ENCODE measurements at regions not wholly inside any gene's neighbourhood (a gene's known extent, or its start where the extent isn't known, plus 50 kb on each side); places are given as distances from the start of the nearest gene placed in this dataset.

DNA sequence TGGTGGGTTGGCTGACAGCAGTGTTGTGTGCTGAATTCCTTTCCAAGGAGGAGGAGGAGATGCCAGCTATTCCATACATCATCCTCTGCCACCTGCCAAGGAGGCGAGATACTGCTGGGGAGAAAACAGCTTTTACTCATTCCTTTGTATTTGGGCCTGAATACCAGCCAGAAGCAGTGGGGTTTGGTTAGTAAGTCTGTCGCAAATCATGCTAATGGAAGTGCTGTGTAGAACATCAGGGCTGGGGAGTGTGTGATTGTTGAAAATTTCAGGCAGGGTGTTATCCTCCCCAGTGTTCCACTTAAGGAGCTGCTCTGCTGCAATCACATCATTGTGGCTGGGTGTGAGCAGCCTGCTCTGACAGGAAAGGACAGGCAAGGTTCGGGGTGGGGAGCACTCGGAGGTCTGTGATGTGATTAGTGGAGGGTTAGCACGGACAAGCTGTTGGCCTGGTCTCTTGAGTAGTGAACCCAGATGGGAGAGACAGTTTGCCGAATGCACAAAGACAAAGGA lies 128.2 kb upstream of the DLX2 start:
- Histone ChIP-seq H3K9me3 (ENCODE audit: insufficient read depth, low read length) (no peaks in the 10 kb centered on the region), H3K9ac (ENCODE audit: insufficient read length, low read depth) (no peak overlapping the region), H3K4me1 (ENCODE audit: insufficient read depth, insufficient read length) (peaks cover 13% of the 10 kb centered on the region), H3K4me3 (ENCODE audit: insufficient read length, low read depth) (no peak overlapping the region), H3K36me3 (ENCODE audit: insufficient read depth, insufficient read length, low read length) (no peaks in the 10 kb centered on the region), H3K27me3 (ENCODE audit: insufficient read depth, insufficient read length) (peaks cover 28% of the 10 kb centered on the region)
- no peak for DNase-seq (ENCODE audit: low read depth, low spot score)
- TF ChIP-seq SUZ12 (IDR thresholded peaks at IDR 0.05; ENCODE audit: extremely low read depth, insufficient read depth, insufficient read length) (no peak), ZNF274 (IDR thresholded peaks at IDR 0.05; ENCODE audit: low read depth, low read length) (no peak), YY1 (IDR thresholded peaks at IDR 0.05; ENCODE audit: insufficient read depth, insufficient read length) (no peak)

DNA sequence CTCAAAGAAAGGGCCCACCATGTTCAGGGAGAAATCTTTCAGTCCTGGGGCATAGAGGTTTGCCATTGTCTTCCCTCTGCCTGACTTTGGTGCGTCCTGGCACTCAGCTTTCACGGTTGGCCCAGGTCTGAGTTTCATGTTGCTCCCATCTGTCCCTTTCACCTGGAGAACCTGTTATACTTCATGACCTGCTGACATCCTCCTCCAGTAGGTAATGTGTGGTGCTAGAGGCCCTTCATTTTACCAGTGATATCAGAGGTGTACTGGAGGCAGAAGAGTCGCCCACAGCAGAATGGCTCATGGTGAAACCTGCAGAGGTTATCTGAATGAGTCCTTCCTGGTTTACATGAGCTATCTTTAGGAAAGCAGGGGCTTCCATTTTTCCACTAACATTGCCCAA lies 128.8 kb upstream of the DLX2 start:
- TF ChIP-seq SUZ12 (IDR thresholded peaks at IDR 0.05; ENCODE audit: extremely low read depth, insufficient read depth, insufficient read length) (no peak), ZNF274 (IDR thresholded peaks at IDR 0.05; ENCODE audit: low read depth, low read length) (no peak), YY1 (IDR thresholded peaks at IDR 0.05; ENCODE audit: insufficient read depth, insufficient read length) (no peak)
- H3K4me3 ChIP-seq (ENCODE audit: insufficient read length, low read depth): no peak overlapping the region
- H3K27me3 ChIP-seq (ENCODE audit: insufficient read depth, insufficient read length): peaks cover 34% of the 10 kb centered on the region
- H3K9ac ChIP-seq (ENCODE audit: insufficient read length, low read depth): no peak overlapping the region
- H3K4me1 ChIP-seq (ENCODE audit: insufficient read depth, insufficient read length): peaks cover 13% of the 10 kb centered on the region
- no peaks in the 10 kb centered on the region for H3K9me3 ChIP-seq (ENCODE audit: insufficient read depth, low read length)
- no peaks in the 10 kb centered on the region for H3K36me3 ChIP-seq (ENCODE audit: insufficient read depth, insufficient read length, low read length)
- no peak for DNase-seq (ENCODE audit: low read depth, low spot score)

DNA sequence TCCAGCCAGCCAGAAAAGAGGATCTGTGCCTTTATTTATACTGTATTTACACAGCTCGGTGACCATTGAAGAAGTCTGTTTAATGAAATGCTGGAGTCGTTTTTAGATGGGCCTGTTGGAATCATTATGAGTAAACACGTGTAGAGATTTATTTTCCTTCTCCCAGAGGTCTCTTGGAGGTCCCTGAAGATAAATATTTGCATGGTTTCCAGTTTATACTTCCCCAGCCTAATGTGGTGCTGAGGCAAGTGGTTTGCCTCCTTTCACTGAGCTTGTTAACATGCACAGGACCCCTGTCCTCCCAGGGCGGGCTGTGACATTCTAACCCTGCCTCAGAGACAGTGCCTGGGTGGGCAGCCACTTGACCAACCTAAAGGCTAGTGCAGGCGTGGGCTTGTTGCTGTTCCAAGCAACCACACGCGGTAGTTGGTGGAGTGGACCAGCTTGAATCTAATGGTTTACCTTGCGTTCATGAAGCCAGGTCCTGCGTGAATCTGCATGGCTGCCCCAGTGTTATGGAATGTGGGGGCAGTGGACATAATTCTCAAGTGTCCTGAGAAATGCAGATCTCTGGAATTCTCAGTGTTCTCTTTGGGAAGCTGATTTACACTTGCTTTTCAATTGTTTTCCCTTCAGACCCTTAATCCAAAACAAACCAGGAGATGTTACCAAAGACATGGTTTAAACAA lies 130.2 kb upstream of the DLX2 start:
- DNase-seq (ENCODE audit: low read depth, low spot score): no peak
- Histone ChIP-seq H3K36me3 (ENCODE audit: insufficient read depth, insufficient read length, low read length) (no peaks in the 10 kb centered on the region), H3K9me3 (ENCODE audit: insufficient read depth, low read length) (no peaks in the 10 kb centered on the region), H3K9ac (ENCODE audit: insufficient read length, low read depth) (no peak overlapping the region), H3K4me1 (ENCODE audit: insufficient read depth, insufficient read length) (peaks cover 13% of the 10 kb centered on the region), H3K27me3 (ENCODE audit: insufficient read depth, insufficient read length) (peaks cover 40% of the 10 kb centered on the region), H3K4me3 (ENCODE audit: insufficient read length, low read depth) (no peak overlapping the region)
- TF ChIP-seq ZNF274 (IDR thresholded peaks at IDR 0.05; ENCODE audit: low read depth, low read length) (no peak), SUZ12 (IDR thresholded peaks at IDR 0.05; ENCODE audit: extremely low read depth, insufficient read depth, insufficient read length) (no peak), YY1 (IDR thresholded peaks at IDR 0.05; ENCODE audit: insufficient read depth, insufficient read length) (no peak)

DNA sequence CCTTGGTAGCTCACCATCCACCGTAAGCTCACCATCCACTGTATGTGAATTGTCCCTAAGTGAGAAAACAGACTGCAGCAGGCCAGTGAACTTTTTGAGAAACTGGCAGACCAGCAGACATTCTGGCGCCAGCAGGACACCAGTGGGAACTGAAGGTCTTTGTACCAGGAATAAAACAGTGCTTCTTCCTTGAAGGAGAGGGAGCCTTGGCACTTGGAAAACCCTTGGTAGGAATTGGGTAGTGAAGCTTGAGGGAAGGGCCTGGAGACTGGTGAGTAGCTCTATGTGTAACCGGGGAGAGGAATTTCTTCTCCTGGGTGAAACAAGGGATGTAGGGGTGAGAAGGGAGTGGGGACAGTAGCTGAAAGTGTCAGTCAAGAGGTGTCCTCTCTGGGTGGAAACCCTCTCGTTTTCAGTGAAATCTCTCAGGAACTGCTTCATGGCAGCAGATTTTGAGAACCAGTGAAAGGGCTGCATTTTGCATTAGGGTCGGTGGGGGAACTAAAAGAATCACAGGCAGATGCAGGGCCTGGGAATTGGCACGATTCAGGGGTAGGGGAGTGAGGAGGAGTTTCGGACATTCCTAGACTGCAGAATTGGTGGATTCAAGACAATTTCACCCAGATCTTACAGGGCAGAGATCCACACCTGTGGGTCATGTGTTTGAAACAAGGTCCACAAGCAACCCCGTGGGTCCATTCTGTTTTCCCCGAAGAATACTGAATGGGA lies 131.5 kb upstream of the DLX2 start:
- Histone ChIP-seq H3K27me3 (ENCODE audit: insufficient read depth, insufficient read length) (peaks cover 40% of the 10 kb centered on the region), H3K36me3 (ENCODE audit: insufficient read depth, insufficient read length, low read length) (no peaks in the 10 kb centered on the region), H3K4me3 (ENCODE audit: insufficient read length, low read depth) (peak overlapping the region; percentile 48), H3K9me3 (ENCODE audit: insufficient read depth, low read length) (no peaks in the 10 kb centered on the region), H3K9ac (ENCODE audit: insufficient read length, low read depth) (peak overlapping the region; percentile 51), H3K4me1 (ENCODE audit: insufficient read depth, insufficient read length) (peaks cover 13% of the 10 kb centered on the region)
- no peak for DNase-seq (ENCODE audit: low read depth, low spot score)
- TF ChIP-seq SUZ12 (IDR thresholded peaks at IDR 0.05; ENCODE audit: extremely low read depth, insufficient read depth, insufficient read length) (no peak), YY1 (IDR thresholded peaks at IDR 0.05; ENCODE audit: insufficient read depth, insufficient read length) (no peak), ZNF274 (IDR thresholded peaks at IDR 0.05; ENCODE audit: low read depth, low read length) (no peak)

DNA sequence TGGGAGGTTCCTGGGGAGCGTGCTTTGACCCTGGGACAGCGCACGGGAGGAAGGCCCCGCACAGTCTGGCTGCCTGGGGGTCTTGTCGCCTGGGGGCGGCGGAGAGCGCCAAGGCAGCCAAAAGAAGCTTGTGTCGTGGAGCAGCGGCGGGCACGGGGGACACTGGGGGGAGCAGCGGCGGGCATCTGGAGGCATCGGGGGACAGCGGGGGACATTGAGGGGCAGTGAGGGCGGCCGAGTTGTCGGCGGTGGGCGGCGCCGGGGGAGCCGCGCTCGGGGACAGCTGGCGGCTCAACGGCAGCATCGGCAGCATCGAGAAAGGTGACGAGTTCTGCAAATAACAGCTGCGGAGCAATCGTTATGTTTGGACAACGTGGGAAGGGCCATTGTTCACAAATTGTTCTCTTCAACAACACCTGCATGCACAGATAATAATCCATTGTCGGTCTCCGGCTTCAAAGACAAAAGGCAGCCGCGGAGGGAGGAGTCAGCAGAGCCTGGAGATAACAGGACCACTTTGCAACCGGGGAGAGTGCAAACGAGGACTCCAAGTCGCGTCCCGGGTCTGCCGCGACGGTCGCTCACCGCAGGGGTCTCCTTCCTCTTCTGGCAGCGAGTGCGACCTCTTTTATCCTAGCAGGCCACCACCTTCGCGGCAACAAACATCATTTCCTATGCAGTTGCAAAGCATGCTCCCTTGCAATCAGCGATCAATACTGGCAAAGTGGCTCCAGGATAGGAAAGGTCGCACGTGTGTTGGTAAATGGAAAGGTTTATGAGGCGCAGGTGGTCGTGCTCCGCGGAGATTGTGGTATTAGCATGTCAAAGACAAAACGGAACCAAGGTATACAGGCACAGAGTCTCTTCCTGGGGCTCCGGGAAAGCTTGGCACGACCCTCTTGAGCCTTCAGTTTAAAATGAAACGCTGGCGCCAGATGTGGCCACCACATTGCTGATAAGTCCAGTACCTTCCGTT lies 132.3 kb upstream of the DLX2 start:
- no peaks in the 10 kb centered on the region for H3K36me3 ChIP-seq (ENCODE audit: insufficient read depth, insufficient read length, low read length)
- peaks cover 13% of the 10 kb centered on the region for H3K4me1 ChIP-seq (ENCODE audit: insufficient read depth, insufficient read length)
- no peak for DNase-seq (ENCODE audit: low read depth, low spot score)
- no peak for TF ChIP-seq YY1 (IDR thresholded peaks at IDR 0.05; ENCODE audit: insufficient read depth, insufficient read length)
- no peak for TF ChIP-seq SUZ12 (IDR thresholded peaks at IDR 0.05; ENCODE audit: extremely low read depth, insufficient read depth, insufficient read length)
- no peak for TF ChIP-seq ZNF274 (IDR thresholded peaks at IDR 0.05; ENCODE audit: low read depth, low read length)
- H3K27me3 ChIP-seq (ENCODE audit: insufficient read depth, insufficient read length): peaks cover 40% of the 10 kb centered on the region
- peak overlapping the region; percentile 48 for H3K4me3 ChIP-seq (ENCODE audit: insufficient read length, low read depth)
- H3K9ac ChIP-seq (ENCODE audit: insufficient read length, low read depth): peak overlapping the region; percentile 51
- H3K9me3 ChIP-seq (ENCODE audit: insufficient read depth, low read length): no peaks in the 10 kb centered on the region

DNA sequence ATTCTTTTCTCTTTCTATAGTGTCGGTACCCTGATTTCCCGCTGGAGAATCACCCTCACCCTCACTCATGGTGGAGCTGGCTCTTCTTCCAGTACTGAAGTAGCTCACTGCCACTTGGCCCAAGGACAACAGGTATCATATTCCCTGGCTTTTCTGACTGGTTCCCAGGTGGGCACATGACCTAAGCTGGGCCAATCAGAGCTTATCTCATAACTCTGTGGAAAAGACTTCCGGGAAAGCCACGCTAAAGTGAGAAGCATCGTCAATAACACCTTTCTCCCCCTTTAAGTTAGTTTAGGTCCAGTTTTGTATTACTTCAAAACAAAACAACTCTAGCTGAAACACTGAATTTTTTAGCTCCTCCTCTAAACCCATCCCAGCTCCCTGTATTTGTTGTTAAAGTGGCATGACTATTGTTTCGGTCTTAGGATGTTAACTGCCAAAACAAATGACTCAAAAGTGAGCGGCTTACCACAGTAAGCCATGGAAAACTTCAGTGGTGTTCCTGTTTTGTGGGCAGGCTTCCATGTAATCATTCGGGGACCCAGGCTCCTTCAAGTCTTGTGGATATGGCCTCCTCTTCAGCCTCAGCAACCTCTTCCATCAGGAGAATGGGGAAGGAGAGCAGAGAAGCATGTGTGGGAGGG lies 137.4 kb upstream of the DLX2 start:
- DNase-seq (ENCODE audit: low read depth, low spot score): no peak
- Histone ChIP-seq H3K4me1 (ENCODE audit: insufficient read depth, insufficient read length) (peaks cover 4% of the 10 kb centered on the region), H3K36me3 (ENCODE audit: insufficient read depth, insufficient read length, low read length) (no peaks in the 10 kb centered on the region), H3K27me3 (ENCODE audit: insufficient read depth, insufficient read length) (peaks cover 17% of the 10 kb centered on the region), H3K4me3 (ENCODE audit: insufficient read length, low read depth) (no peak overlapping the region), H3K9me3 (ENCODE audit: insufficient read depth, low read length) (no peaks in the 10 kb centered on the region), H3K9ac (ENCODE audit: insufficient read length, low read depth) (no peak overlapping the region)
- TF ChIP-seq ZNF274 (IDR thresholded peaks at IDR 0.05; ENCODE audit: low read depth, low read length): no peak

Measured in NT2/D1 (cell line).